Activated CD4-positive, CD25-positive, alpha-beta regulatory T cell (primary cell): ENCODE measurements at regions not wholly inside any gene's neighbourhood (a gene's known extent, or its start where the extent isn't known, plus 50 kb on each side); places are given as distances from the start of the nearest gene placed in this dataset.

Source experiments
- DNase-seq, 4 experiments: peaks; one replicate each; lab custom pipeline; 2025; lab: John Stamatoyannopoulos, UW

- no peak for DNase-seq
Measured at GRCh38 chr11:128095466-128095981, 491.8 kb downstream of the ETS1 start.

DNA sequence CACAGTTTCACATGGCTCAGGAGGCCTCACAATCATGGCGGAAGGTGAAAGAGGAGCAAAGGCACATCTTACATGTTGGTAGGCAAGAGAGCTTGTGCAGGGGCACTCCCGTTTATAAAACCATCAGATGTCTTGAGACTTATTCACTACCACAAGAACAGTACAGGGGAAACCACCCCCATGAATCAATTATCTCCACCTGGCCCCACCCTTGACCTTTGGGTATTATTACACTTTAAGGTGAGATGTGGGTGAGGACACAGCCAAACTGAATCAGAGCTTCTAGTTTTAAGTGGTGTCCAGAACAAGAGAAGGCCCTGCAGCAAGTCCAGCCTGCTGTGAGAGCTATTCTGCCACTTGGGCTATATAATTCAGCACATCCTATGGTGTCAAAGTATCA is 493.7 kb downstream of the ETS1 start:
- DNase-seq: no peak

DNA sequence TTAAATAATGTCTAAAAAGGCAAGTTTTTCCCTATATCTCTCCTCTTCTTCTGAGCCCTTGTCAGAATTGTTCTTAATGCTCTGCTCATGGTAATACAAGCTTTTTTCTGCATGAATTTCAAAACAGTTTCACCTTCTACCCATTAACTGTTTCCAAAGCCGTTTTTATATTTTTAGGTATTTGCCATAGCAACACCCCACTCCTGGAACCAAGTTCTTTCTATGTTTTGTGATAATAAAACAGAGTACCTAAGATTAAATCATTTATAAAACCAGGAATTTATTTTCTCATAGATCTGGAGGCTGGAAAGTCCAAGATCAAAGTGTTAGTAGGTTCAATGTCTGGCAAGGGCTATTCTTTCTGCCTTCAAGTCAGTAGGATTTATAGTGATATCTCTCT is 497.4 kb downstream of the ETS1 start:
- no peak for DNase-seq

DNA sequence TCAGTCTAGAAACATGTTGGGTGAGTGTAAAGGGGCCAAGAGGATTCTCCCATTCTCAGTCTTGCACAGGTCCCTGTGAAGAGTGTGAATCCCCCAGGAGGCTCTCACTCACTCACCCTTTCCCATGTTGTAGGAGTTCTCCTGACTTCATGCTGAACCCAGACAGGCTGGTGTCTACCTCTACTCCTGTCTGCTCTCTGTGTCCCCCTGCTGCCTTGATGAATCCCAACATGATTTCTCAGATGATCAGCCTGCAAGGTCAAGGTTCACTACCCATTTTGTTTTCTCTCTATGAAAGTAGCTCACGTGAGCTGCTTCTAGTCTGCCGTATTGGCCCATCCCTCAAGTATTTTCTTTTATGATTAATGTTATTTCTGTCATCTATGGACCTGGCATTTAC is 500.6 kb downstream of the ETS1 start:
- DNase-seq: no peak

- DNase-seq: no peak
Measured at GRCh38 chr11:128085276-128085675, 502.1 kb downstream of the ETS1 start.

DNA sequence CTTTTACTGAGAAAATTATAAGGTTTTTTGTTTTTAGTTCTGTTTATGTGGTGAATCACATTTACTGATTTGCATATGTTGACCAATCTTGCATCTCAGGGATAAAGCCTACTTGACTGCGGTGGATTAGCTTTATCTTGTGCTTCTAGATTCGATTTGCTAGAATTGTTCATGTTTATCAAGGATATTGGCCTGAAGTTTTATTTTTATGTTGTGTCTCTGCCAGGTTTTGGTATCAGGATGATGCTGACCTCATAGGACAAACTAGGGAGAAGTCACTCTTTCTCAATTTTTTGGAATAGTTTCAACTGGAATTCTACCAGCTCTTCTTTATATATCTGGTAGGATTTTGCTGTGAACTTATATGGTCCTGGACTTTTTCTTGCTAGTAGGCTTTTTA is 504.8 kb downstream of the ETS1 start:
- no peak for DNase-seq

GRCh38 chr11:128069665-128070064 is 517.7 kb downstream of the ETS1 start:
- DNase-seq: no peak

- DNase-seq: no peak
Measured at GRCh38 chr11:128067780-128068179, 519.6 kb downstream of the ETS1 start.

- DNase-seq: no peak
Measured at GRCh38 chr11:128066399-128066798, 521.0 kb downstream of the ETS1 start.

DNA sequence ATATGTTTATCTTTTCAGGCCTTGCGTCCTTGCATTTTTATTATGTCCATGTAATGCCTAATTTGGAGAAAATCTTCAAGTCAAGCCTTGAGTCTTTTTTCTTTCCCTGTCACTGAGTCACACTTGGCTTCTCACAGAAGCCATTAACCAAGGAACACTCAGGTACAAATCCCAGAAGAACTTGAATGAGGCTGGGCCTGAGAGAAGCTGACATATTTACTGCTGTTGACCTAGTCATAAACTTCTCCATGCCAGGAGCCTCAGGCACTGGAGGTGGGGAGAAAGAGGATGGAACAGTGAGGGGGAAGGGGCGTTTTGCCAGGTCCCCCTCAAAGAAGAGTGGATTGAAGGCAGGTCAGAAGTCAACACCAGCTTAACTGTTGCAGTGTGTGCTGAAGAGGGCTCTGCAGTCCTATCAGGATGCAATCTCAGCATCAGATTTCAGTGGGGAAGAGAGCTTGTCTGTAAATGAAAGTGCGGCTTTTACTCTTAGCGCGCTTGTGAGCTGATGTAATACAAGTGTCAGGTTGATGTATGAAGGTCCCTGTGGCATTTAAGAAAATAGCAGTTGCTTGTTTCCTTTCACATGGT is 526.0 kb downstream of the ETS1 start:
- no peak for DNase-seq

- no peak for DNase-seq
Measured at GRCh38 chr11:128058580-128059208, 528.7 kb downstream of the ETS1 start.

- no peak for DNase-seq
Measured at GRCh38 chr11:128057786-128058395, 529.5 kb downstream of the ETS1 start.

GRCh38 chr11:128055576-128056217 is 531.7 kb downstream of the ETS1 start:
- DNase-seq: no peak

DNA sequence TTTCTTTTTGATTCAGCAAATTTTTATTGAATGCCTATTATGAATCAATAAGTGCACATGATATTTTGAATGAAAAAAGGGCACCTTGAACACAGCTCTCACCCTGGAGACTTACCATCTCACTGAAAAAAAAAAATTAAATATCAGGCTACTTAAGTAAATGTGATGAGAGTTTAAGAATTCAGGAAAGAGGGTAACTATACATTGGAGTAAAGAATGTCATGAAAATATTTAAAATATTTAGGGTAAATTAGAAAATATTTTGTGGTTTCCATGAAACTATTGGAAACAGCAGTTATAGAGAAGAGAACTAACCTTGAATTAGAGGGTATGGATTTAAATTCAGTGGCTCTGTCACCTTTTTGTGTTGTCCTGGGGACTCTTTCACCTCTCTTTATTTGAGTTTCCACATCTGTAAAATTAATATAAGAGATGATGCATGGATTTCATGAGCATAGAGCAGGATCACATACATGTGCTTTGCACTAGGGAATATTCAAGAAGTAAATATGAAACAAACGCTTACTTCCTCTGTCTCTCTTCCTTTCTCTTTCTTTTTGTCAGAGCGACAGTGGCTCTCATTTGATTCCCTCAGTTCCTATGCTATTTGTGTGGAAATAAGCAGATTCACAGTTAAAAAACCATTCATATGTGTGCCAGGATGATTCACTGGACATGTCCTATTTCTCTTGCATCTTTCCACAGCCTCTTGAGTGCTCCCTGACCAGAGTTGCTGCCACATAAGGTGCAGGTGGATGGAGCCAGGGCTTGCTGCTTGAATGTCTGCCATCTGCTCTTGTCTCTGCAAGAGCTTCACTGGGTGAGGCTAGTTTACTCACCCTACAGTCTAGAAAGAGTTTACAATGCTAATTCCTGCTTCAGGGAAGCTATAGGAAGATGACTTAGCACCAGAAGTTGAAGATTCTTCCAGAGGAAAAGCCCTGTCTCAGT is 533.1 kb downstream of the ETS1 start:
- no peak for DNase-seq

DNA sequence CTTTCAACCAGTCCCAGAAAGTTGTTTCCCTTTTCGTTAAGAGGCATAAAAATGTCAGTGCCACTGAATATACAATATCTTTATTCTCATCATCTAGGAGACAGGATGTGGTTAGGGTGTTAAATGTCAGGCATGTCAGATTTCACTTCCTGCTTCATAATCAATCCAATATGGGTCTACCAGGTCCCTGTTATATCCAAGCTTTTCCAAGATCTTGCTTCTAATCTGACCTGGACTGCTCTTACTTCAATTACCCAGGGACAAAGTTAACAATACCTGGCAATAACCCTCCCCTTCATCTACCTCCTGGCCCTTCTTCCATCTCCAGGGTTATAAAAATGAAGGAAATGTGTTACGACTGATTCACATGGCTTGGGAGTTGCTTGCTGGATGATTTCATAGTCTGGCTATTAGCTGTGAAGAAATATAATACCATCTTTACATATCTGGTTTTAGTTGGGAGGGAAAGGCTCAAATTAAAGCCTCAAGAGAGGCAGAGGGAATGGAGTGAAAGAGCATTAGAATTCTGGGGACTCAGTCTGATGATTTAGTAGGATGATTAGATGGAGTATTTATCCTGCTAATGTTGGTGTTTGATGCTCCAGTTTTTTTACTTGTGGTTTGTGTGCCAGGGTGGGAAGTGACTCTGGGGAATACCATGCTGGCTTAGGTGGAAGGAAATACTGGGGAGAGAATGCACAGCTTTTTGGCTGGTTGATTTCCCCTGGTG is 534.3 kb downstream of the ETS1 start:
- DNase-seq: no peak

DNA sequence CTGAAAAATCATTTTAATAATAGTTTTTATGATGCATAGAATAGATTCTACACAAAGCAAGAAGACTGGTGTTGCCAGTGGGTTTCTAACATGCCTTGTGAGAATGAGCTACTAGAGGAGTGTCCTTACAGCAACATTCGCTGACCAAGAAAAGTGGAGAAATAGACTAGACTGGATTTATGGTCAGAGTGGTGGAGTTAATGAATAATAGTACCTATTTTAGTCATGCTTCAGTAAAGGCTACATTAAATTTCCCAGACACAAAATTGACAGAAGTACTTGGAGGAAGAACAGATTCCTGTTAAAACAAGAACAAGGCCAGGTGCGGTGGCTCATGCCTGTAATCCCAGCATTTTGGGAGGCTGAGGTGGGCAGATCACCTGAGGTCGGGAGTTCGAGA is 539.2 kb downstream of the ETS1 start:
- DNase-seq: no peak

DNA sequence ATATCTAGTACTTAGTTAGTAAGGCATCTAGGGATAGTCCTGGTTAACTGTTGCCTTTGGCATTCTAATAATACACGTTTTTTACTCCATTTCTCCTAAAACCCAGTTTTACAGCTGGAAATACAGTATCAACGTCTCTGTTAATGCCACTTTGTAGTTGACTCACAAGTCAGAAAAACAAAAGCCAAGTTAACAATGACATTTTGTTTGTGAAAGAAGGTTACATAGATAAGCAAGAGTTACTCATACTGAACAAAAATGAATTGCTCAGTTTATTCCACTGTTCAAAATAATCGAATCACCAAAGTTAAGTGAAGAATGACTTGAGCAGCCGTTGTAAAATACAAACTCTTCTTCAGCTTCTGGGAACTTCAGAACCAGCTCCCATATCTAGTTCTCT is 540.3 kb downstream of the ETS1 start:
- no peak for DNase-seq

DNA sequence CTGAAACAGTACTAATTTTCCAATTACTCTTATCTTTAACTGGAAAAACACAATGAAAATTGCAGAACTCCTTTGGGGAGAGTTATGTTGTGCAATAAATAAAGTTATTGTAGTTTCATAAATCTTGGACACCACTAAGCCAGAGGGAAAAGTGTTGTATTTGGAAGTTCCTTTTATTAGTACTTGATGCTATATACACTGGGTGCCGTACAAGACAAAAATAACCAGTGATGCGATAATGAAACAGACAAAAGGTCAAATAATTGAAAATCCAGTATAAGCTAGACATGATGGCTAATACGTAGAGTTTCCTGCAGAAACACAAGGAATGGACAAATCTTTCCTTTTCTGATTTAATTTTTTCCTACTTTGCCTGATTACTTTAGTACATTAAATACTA is 541.1 kb downstream of the ETS1 start:
- no peak for DNase-seq

GRCh38 chr11:128045094-128045725 is 542.1 kb downstream of the ETS1 start:
- DNase-seq: no peak

- no peak for DNase-seq
Measured at GRCh38 chr11:128042290-128042751, 545.0 kb downstream of the ETS1 start.

GRCh38 chr11:128040603-128041002 is 546.8 kb downstream of the ETS1 start:
- no peak for DNase-seq
